Neutrophil (primary cell): ENCODE measurements at regions not wholly inside any gene's neighbourhood (a gene's known extent, or its start where the extent isn't known, plus 50 kb on each side); places are given as distances from the start of the nearest gene placed in this dataset.

Experiments
- H3K27ac ChIP-seq: fragments of 200-600 bp; sonication (generic); 2 replicates; pipeline ENCODE4 v1.5.1; 2016; ENCODE audit warnings: mild to moderate bottlenecking, moderate library complexity
- H3K27me3 ChIP-seq: fragments of 200-600 bp; sonication (generic); 2 replicates; pipeline ENCODE4 v1.6.0; 2016; ENCODE audit warnings: mild to moderate bottlenecking
- H3K36me3 ChIP-seq: fragments of 200-600 bp; sonication (generic); 2 replicates; pipeline ENCODE4 v1.5.1; 2017
- H3K4me1 ChIP-seq, 2 experiments: fragments of 200-600 bp in 1 of 2; sonication (generic) in 1 of 2; 1 replicate in 1 of 2; 2 replicates in 1 of 2; pipeline versions ENCODE4 v1.5.1 to v1.6.1; 2013 to 2016; ENCODE audit warnings: low read depth in 1 of 2, low read length in 1 of 2, mild to moderate bottlenecking in 1 of 2, moderate library complexity in 1 of 2; ENCODE audit not compliant: control insufficient read depth in 1 of 2, insufficient read depth in 1 of 2
- H3K4me3 ChIP-seq, 2 experiments: fragments of 200-600 bp in 1 of 2; sonication (generic) in 1 of 2; 1 replicate in 1 of 2; 2 replicates in 1 of 2; pipeline ENCODE4 v1.5.1; 2013 to 2016; ENCODE audit warnings: low read depth in 1 of 2, low read length in 1 of 2, mild to moderate bottlenecking in 1 of 2, moderate library complexity in 1 of 2
- H3K9me3 ChIP-seq: fragments of 200-600 bp; sonication (generic); 2 replicates; pipeline ENCODE4 v1.5.1; 2016
- TF ChIP-seq, protein P1 (sequence below): fragments of 200-600 bp; sonication (generic); IDR thresholded peaks from 2 replicates; pipeline ENCODE4 v1.5.1; 2016; ENCODE audit warnings: antibody characterized with exemption

DNA sequence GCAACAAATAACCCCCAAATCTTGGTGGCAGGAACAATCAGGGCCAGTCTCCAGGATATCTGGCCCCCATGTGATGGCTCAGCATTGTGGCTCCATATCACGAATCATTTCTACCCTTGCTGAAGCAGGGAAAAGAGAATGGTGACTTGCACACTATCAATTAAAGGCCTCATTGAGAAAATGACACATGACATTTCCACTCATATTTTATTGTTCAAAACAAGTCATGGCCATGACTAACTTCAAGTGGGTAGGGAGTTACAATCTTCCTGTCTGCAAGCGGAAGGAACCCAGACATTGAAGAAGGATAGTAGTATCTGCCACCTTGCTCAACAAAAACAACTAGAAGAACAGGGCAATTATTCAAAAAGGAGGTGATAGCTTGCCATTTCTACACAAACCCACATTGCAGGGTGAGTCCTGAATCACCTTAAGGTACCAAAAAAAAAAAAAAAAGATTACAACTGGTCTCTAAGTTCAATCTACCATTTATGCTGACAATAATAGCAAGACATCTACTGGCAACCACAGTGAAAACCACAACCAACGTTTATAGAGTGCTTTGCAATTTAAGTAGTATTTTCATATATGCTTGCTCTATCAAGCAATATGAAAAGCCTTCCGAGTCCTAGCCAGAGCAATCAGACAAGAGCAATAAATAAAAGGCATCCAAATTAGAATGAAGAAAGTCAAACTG lies 186.7 kb upstream of the DAPK1 start:
- Histone ChIP-seq H3K4me1 (no peaks in the 10 kb centered on the region), H3K27me3 (no peaks in the 10 kb centered on the region), H3K9me3 (no peaks in the 10 kb centered on the region), H3K4me3 (no peak overlapping the region), H3K36me3 (no peaks in the 10 kb centered on the region), H3K27ac (no peak overlapping the region)
- TF ChIP-seq, protein P1, sequence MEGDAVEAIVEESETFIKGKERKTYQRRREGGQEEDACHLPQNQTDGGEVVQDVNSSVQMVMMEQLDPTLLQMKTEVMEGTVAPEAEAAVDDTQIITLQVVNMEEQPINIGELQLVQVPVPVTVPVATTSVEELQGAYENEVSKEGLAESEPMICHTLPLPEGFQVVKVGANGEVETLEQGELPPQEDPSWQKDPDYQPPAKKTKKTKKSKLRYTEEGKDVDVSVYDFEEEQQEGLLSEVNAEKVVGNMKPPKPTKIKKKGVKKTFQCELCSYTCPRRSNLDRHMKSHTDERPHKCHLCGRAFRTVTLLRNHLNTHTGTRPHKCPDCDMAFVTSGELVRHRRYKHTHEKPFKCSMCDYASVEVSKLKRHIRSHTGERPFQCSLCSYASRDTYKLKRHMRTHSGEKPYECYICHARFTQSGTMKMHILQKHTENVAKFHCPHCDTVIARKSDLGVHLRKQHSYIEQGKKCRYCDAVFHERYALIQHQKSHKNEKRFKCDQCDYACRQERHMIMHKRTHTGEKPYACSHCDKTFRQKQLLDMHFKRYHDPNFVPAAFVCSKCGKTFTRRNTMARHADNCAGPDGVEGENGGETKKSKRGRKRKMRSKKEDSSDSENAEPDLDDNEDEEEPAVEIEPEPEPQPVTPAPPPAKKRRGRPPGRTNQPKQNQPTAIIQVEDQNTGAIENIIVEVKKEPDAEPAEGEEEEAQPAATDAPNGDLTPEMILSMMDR: no peak

DNA sequence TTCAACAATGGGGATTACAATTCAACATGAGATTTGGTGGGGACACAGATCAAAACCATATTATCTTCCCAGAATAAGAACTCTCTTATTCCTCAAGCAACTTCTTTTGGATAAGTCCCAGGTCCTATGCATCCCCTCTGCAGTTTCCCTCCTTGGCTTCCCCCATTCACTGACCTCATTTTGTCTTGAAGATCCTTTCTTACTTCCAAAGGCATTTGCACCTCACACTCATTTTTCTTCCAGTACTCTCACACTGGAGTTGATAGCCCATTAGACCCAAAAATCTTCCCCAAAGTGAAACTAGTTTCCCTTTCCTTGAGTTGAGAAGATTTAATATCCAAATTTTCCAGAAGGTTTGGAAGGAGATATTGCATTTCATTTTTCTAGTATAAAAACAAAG lies 178.0 kb upstream of the DAPK1 start:
- no peak overlapping the region for H3K27ac ChIP-seq
- no peaks in the 10 kb centered on the region for H3K9me3 ChIP-seq
- H3K4me1 ChIP-seq: no peaks in the 10 kb centered on the region
- no peaks in the 10 kb centered on the region for H3K36me3 ChIP-seq
- H3K27me3 ChIP-seq: no peaks in the 10 kb centered on the region
- TF ChIP-seq, protein P1: no peak
- H3K4me3 ChIP-seq: no peak overlapping the region

DNA sequence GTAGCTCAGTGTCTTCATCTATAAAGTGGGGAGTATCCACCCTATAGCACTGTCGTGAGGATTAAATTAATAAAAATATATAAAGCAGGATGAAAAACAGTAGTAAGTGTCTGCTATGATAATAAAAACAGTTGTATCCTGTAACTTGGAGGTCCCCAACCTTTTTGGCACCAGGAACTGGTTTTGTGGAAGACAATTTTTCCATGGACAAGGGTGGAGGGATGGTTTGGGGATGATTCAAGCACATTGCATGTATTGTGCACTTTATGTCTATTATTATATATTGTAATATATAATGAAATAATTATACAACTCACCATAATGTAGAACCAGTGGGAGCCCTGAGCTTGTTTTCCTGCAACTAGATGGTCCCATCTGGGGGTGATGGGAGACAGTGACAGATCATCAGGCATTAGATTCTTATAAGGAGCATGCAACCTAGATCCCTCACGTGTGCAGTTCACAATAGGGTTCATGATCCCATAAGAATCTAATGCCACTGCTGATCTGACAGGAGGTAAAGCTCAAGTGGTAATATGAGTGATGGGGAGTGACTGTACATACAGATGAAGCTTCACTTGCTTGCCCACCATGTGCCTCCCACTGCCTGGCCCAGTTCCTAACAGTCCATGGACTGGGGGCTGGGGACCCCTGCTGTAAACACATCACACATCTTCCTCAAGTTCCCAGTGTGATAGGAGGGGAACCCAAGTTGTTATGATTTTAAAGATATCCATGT lies 177.4 kb upstream of the DAPK1 start:
- no peak overlapping the region for H3K4me3 ChIP-seq
- no peaks in the 10 kb centered on the region for H3K36me3 ChIP-seq
- H3K27ac ChIP-seq: no peak overlapping the region
- TF ChIP-seq, protein P1: no peak
- H3K4me1 ChIP-seq: no peaks in the 10 kb centered on the region
- H3K27me3 ChIP-seq: no peaks in the 10 kb centered on the region
- no peaks in the 10 kb centered on the region for H3K9me3 ChIP-seq

DNA sequence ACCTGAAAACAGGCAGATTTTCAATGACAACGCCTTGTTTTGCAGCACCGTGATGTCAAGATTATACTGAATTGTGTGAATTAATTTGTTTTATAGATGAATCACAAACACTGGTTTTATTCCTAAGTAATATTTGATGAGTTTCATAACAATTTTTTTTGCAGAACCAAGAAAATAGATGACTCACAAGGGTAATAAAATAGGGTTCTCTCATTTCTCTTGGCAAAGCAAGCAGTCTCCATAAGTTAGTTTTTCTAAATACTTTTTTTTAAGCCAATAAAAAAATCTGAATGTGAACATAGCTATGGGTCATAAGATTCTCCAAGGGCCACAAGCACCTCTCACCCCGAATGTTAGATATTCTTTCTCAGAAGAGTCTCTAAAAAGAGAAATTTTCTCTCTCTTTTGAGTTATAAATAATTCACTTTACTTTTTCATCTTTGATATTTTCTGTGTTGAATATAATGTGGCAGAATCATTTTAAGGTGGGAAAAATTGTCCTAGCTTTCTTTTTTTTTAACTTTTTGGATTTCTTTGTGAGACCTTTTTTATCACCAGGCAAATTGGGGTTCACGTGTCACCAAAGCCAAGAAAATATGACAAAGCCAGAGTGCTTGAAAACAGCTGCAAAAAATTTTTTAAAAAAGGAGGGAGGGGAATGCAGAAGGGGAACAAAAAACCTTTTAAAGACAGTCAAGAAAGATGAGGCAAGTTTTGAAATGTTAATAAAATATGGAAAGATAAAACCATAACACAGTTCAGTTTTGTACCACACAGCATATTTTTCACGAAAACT lies 174.6 kb upstream of the DAPK1 start:
- Histone ChIP-seq H3K4me3 (no peak overlapping the region), H3K4me1 (peaks cover 0 to 9% of the 10 kb centered on the region in 2 experiments), H3K27ac (no peak overlapping the region), H3K36me3 (no peaks in the 10 kb centered on the region), H3K27me3 (no peaks in the 10 kb centered on the region), H3K9me3 (no peaks in the 10 kb centered on the region)
- TF ChIP-seq, protein P1: no peak

DNA sequence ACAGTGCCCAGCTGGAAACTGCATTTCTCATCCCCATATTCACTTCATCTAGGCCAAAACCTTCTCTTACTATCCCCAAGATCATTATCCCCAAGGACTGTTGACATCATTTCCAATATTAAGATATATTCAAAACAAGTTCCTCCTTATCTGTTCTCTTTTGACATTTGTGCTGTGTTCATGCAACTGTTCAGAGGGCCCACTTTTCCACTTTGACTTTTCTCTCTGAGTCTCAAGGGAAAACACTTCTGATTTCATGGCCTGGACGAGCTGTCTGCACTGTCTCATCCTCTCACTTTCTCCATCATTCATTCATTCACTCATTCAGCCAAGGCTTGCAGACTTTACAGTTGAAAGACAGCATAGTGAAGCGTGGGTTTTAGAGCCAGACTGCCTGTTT lies 173.7 kb upstream of the DAPK1 start:
- Histone ChIP-seq H3K4me3 (no peak overlapping the region), H3K4me1 (peaks cover 0 to 9% of the 10 kb centered on the region in 2 experiments), H3K9me3 (no peaks in the 10 kb centered on the region), H3K27me3 (no peaks in the 10 kb centered on the region), H3K27ac (no peak overlapping the region), H3K36me3 (no peaks in the 10 kb centered on the region)
- TF ChIP-seq, protein P1: no peak
